GM12892 (cell line): ENCODE measurements at regions not wholly inside any gene's neighbourhood (a gene's known extent, or its start where the extent isn't known, plus 50 kb on each side); places are given as distances from the start of the nearest gene placed in this dataset.

Experiments
- POLR2A ChIP-seq: IDR thresholded peaks from 2 replicates; pipeline ENCODE4 v1.6.1; 2011; ENCODE audit warnings: low read depth, low read length, control low read depth
- POLR2AphosphoS5 ChIP-seq: IDR thresholded peaks from 2 replicates; pipeline ENCODE4 v1.6.1; 2011; ENCODE audit warnings: low read depth, low read length, control low read depth
- TAF1 ChIP-seq: IDR thresholded peaks from 2 replicates; pipeline ENCODE4 v1.6.1; 2011; ENCODE audit warnings: low read depth, mild to moderate bottlenecking, control low read depth, low read length, borderline replicate concordance

GRCh38 chr17:72467841-72468653 lies 347.2 kb downstream of the SOX9 start:
- TF ChIP-seq POLR2A = no peak
- TF ChIP-seq POLR2AphosphoS5 = no peak
- TF ChIP-seq TAF1 = no peak
